ENCODE measurements at regions not wholly inside any gene's neighbourhood (a gene's known extent, or its start where the extent isn't known, plus 50 kb on each side); places are given as distances from the start of the nearest gene placed in this dataset.
A peak's percentile ranks its signal among the peaks of the same experiment; 100 is the strongest.

GRCh38 chr2:18411626-18412025, 148.8 kb downstream of the RDH14 start:
- no peak overlapping the region for H2AK9ac ChIP-seq (replicated peaks; ENCODE audit: low read depth, low read length, poor library complexity)
- H3K36me3 ChIP-seq (ENCODE audit: control insufficient read depth, insufficient read depth, low read length): no peaks in the 10 kb centered on the region
- no peak overlapping the region; a peak in 1 of 4 replicates for H4K8ac ChIP-seq (ENCODE audit: low read depth in 2 of 2, low read length in 2 of 2)
- ChIA-PET POLR2A (ENCODE audit: unreplicated experiment) (no interaction called here), CTCF (interaction anchor here (0.6 to 1.1 kb wide), 2 partner anchors 20 to 286 kb away, joined by 3 to 4 read pairs; no protein-coding TSS in a partner anchor)
- no TSS peak for BruUV-seq (replicated peaks)
- no peak overlapping the region for H3K9ac ChIP-seq (ENCODE audit: low read depth, low read length)
- no peak overlapping the region for H3K4me3 ChIP-seq (ENCODE audit: insufficient read depth, low read depth, low read length)
- ATAC-seq (ENCODE audit: low read depth) (no peak), DNase-seq (no peak)
- H3K27ac ChIP-seq (ENCODE audit: insufficient read depth, low read length): no peak overlapping the region
- intact Hi-C loops (cut with micrococcal nuclease) (no loop called here), dilution Hi-C loops (cut with HindIII; ENCODE audit: low sequenced_read_pairs, unreplicated experiment) (no loop called here), in situ Hi-C loops (cut with MboI; ENCODE audit: low sequenced_read_pairs) (no loop called here)
- no peaks in the 10 kb centered on the region for H3K9me3 ChIP-seq (ENCODE audit: control insufficient read depth, insufficient read depth, low read length)
- H3K4me2 ChIP-seq (ENCODE audit: low read depth, low read length): no peak overlapping the region
- no peak overlapping the region for H3K14ac ChIP-seq (replicated peaks; ENCODE audit: low read depth, low read length)
- no peak overlapping the region for H2AK5ac ChIP-seq (ENCODE audit: low read depth, low read length)
- H2AFZ ChIP-seq (replicated peaks; ENCODE audit: low read length, poor library complexity): no peak overlapping the region
- WGBS, 2 experiments (ENCODE audit: extremely low coverage in 2 of 2, insufficient read length in 1 of 2): no CpG with 5 or more reads among the region's 1 CpG
- H3K79me1 ChIP-seq (ENCODE audit: low read depth in 1 of 2, low read length in 2 of 2): no peaks in the 10 kb centered on the region
- no peak overlapping the region for H4K91ac ChIP-seq (ENCODE audit: insufficient read depth, low read depth, low read length)
- no peak overlapping the region for H3K56ac ChIP-seq (ENCODE audit: extremely low read depth, insufficient read depth, low read length)
- peak overlapping the region; percentile 68; the same call in 1 of the 2 replicates for H3K18ac ChIP-seq (ENCODE audit: low read depth, low read length)
- no peak overlapping the region for H2BK5ac ChIP-seq (ENCODE audit: low read depth, low read length, poor library complexity, severe bottlenecking)
- no peak overlapping the region; the same call in 1 of the 2 replicates for H3K4ac ChIP-seq (ENCODE audit: low read depth, low read length)
- no peak overlapping the region for H2BK20ac ChIP-seq (ENCODE audit: low read depth, low read length)
- H3K4me1 ChIP-seq (ENCODE audit: control insufficient read depth, insufficient read depth, low read length): peaks cover 6% of the 10 kb centered on the region
- TF ChIP-seq MXI1 (IDR thresholded peaks at IDR 0.05; ENCODE audit: borderline replicate concordance, low read depth, low read length) (no peak), CHD1 (IDR thresholded peaks at IDR 0.05; ENCODE audit: low read depth, low read length) (no peak), MAZ (IDR thresholded peaks at IDR 0.05; ENCODE audit: borderline replicate concordance, low read depth, low read length) (no peak)
- H3K27me3 ChIP-seq (ENCODE audit: control insufficient read depth, insufficient read depth, low read length): no peaks in the 10 kb centered on the region
- no peaks in the 10 kb centered on the region for H4K20me1 ChIP-seq (ENCODE audit: insufficient read depth, low read length)
- H4K5ac ChIP-seq (ENCODE audit: low read depth, low read length): no peak overlapping the region
- H3K23ac ChIP-seq (ENCODE audit: low read depth, low read length): no peak overlapping the region
- H2BK15ac ChIP-seq (ENCODE audit: low read depth, low read length): no peak overlapping the region
- no peaks in the 10 kb centered on the region for H3K9me1 ChIP-seq (ENCODE audit: insufficient read depth, low read length)
- peak overlapping the region; percentile 58; the same call in 1 of the 2 replicates for H2BK120ac ChIP-seq (ENCODE audit: low read depth, low read length)

Measured in IMR-90 (cell line).